AG09309 (cell line): ENCODE measurements at regions not wholly inside any gene's neighbourhood (a gene's known extent, or its start where the extent isn't known, plus 50 kb on each side); places are given as distances from the start of the nearest gene placed in this dataset.
"Not testable (repeated sequence)": the region's sequence is repeated elsewhere in the genome, so short reads cannot be mapped to it uniquely, and the experiment has no call there.

Source experiments
- DNase-seq: peaks from one replicate; pipeline ENCODE4 v3.0.0-alpha.2; 2010; ENCODE audit warnings: low read depth
- H3K4me3 ChIP-seq: 2 replicates; pipeline ENCODE4 v1.5.1; 2011; ENCODE audit warnings: mild to moderate bottlenecking, low read depth, low read length, moderate library complexity; ENCODE audit not compliant: control insufficient read depth
- CTCF ChIP-seq: IDR thresholded peaks from 2 replicates; pipeline ENCODE4 v1.5.1; 2011; ENCODE audit warnings: mild to moderate bottlenecking, low read depth, low read length, inconsistent platforms; ENCODE audit not compliant: insufficient read depth, control insufficient read depth; ENCODE audit errors: missing control alignments

- TF ChIP-seq CTCF, result no peak
- no peak for DNase-seq
- no peak overlapping the region for H3K4me3 ChIP-seq
These were observed 149.8 kb upstream of the TNFSF11 start for GRCh38 chr13:42424182-42424581.

GRCh38 chr13:42445354-42445753 is 128.6 kb upstream of the TNFSF11 start:
- no peak overlapping the region for H3K4me3 ChIP-seq
- DNase-seq, result no peak
- TF ChIP-seq CTCF, result no peak

GRCh38 chr13:42446597-42446996 is 127.4 kb upstream of the TNFSF11 start:
- not testable (repeated sequence) for DNase-seq, H3K4me3 ChIP-seq

- H3K4me3 ChIP-seq, result no peak overlapping the region
- DNase-seq, result no peak
- TF ChIP-seq CTCF, result no peak
These were observed 120.8 kb upstream of the TNFSF11 start for GRCh38 chr13:42453091-42453645.

GRCh38 chr13:42454749-42455148 is 119.2 kb upstream of the TNFSF11 start:
- DNase-seq, result no peak
- TF ChIP-seq CTCF, result no peak

GRCh38 chr13:42458193-42458592 is 115.8 kb upstream of the TNFSF11 start:
- H3K4me3 ChIP-seq, result no peak overlapping the region
- TF ChIP-seq CTCF, result no peak
- no peak for DNase-seq

More at GRCh38 chr13:42454749-42455148, 119.2 kb upstream of the TNFSF11 start:
- no peak overlapping the region for H3K4me3 ChIP-seq

GRCh38 chr13:42466123-42466522 is 107.8 kb upstream of the TNFSF11 start:
- TF ChIP-seq CTCF, result no peak
- DNase-seq, result no peak
- no peak overlapping the region for H3K4me3 ChIP-seq
